ENCODE measurements at regions not wholly inside any gene's neighbourhood (a gene's known extent, or its start where the extent isn't known, plus 50 kb on each side); places are given as distances from the start of the nearest gene placed in this dataset.

- H3K9me3 ChIP-seq (ENCODE audit: low read length): no peaks in the 10 kb centered on the region
- ChIA-PET CTCF (ENCODE audit: unreplicated experiment) (no interaction called here), POLR2A (interaction anchor here (0.6 kb wide), 1 partner anchor 387 kb away, joined by 3 read pairs; no protein-coding TSS in a partner anchor)
Observed at GRCh38 chr6:168373389-168373788, 53.8 kb upstream of the DACT2 start.

GRCh38 chr6:168374051-168374502, 54.5 kb upstream of the DACT2 start:
- H3K9me2 ChIP-seq (ENCODE audit: insufficient read depth, low read length): no peaks in the 10 kb centered on the region
- H3K79me2 ChIP-seq (ENCODE audit: insufficient read depth, low read depth, low read length): no peaks in the 10 kb centered on the region
- no peak overlapping the region for H3K27ac ChIP-seq (ENCODE audit: low read depth, low read length, poor library complexity, severe bottlenecking)
- ChIA-PET POLR2A (no interaction called here), CTCF (ENCODE audit: unreplicated experiment) (no interaction called here)
- no peak overlapping the region for H3K4me2 ChIP-seq (ENCODE audit: low read length)
- H4K20me1 ChIP-seq (ENCODE audit: insufficient read depth, low read length): no peaks in the 10 kb centered on the region
- no TSS peak for BruUV-seq (replicated peaks)
- no peaks in the 10 kb centered on the region for H3K4me1 ChIP-seq (ENCODE audit: insufficient read depth, low read length, poor library complexity, severe bottlenecking)
- TF ChIP-seq CTCF (conservative IDR thresholded peaks at IDR 0.05; ENCODE audit: low read length) (no peak), EZH2phosphoT487 (IDR thresholded peaks at IDR 0.05; ENCODE audit: borderline replicate concordance, low read depth, low read length) (no peak)
- H3K4me3 ChIP-seq (ENCODE audit: low read depth, low read length, poor library complexity, severe bottlenecking): no peak overlapping the region
- DNase-seq (ENCODE audit: low spot score): no peak
- H2AFZ ChIP-seq (ENCODE audit: low read length): no peak overlapping the region
- intact Hi-C loops (cut with micrococcal nuclease; ENCODE audit: unreplicated experiment): no loop called here
- H3K9me3 ChIP-seq (ENCODE audit: low read length): no peaks in the 10 kb centered on the region
- H3K36me3 ChIP-seq (ENCODE audit: insufficient read depth, low read length): no peaks in the 10 kb centered on the region

More at GRCh38 chr6:168373389-168373788, 53.8 kb upstream of the DACT2 start:
- Histone ChIP-seq H3K36me3 (ENCODE audit: insufficient read depth, low read length) (no peaks in the 10 kb centered on the region), H3K4me1 (ENCODE audit: insufficient read depth, low read length, poor library complexity, severe bottlenecking) (no peaks in the 10 kb centered on the region), H3K27ac (ENCODE audit: low read depth, low read length, poor library complexity, severe bottlenecking) (no peak overlapping the region), H3K9me2 (ENCODE audit: insufficient read depth, low read length) (no peaks in the 10 kb centered on the region), H3K4me2 (ENCODE audit: low read length) (no peak overlapping the region), H2AFZ (ENCODE audit: low read length) (no peak overlapping the region), H4K20me1 (ENCODE audit: insufficient read depth, low read length) (no peaks in the 10 kb centered on the region), H3K4me3 (ENCODE audit: low read depth, low read length, poor library complexity, severe bottlenecking) (no peak overlapping the region), H3K79me2 (ENCODE audit: insufficient read depth, low read depth, low read length) (no peaks in the 10 kb centered on the region)
- intact Hi-C loops (cut with micrococcal nuclease; ENCODE audit: unreplicated experiment): no loop called here
- BruUV-seq (replicated peaks): no TSS peak
- TF ChIP-seq CTCF (conservative IDR thresholded peaks at IDR 0.05; ENCODE audit: low read length) (no peak), EZH2phosphoT487 (IDR thresholded peaks at IDR 0.05; ENCODE audit: borderline replicate concordance, low read depth, low read length) (no peak)
- no peak for DNase-seq (ENCODE audit: low spot score)

GRCh38 chr6:168374541-168375071, 55.0 kb upstream of the DACT2 start:
- H3K36me3 ChIP-seq (ENCODE audit: insufficient read depth, low read length): no peaks in the 10 kb centered on the region
- ChIA-PET CTCF (ENCODE audit: unreplicated experiment) (no interaction called here), POLR2A (interaction anchor here (0.6 kb wide), 1 partner anchor 441 kb away, joined by 6 read pairs; no protein-coding TSS in a partner anchor)
- no peaks in the 10 kb centered on the region for H3K4me1 ChIP-seq (ENCODE audit: insufficient read depth, low read length, poor library complexity, severe bottlenecking)
- BruUV-seq (replicated peaks): no TSS peak
- no peak overlapping the region for H3K4me3 ChIP-seq (ENCODE audit: low read depth, low read length, poor library complexity, severe bottlenecking)
- no peak for DNase-seq (ENCODE audit: low spot score)
- no peak overlapping the region for H3K4me2 ChIP-seq (ENCODE audit: low read length)
- no peak overlapping the region for H3K27ac ChIP-seq (ENCODE audit: low read depth, low read length, poor library complexity, severe bottlenecking)
- H3K9me2 ChIP-seq (ENCODE audit: insufficient read depth, low read length): no peaks in the 10 kb centered on the region
- no peaks in the 10 kb centered on the region for H3K9me3 ChIP-seq (ENCODE audit: low read length)
- intact Hi-C loops (cut with micrococcal nuclease; ENCODE audit: unreplicated experiment): no loop called here
- no peaks in the 10 kb centered on the region for H3K79me2 ChIP-seq (ENCODE audit: insufficient read depth, low read depth, low read length)
- no peaks in the 10 kb centered on the region for H4K20me1 ChIP-seq (ENCODE audit: insufficient read depth, low read length)
- no peak overlapping the region for H2AFZ ChIP-seq (ENCODE audit: low read length)
- TF ChIP-seq CTCF (conservative IDR thresholded peaks at IDR 0.05; ENCODE audit: low read length): no peak
